ENCODE measurements at regions not wholly inside any gene's neighbourhood (a gene's known extent, or its start where the extent isn't known, plus 50 kb on each side); places are given as distances from the start of the nearest gene placed in this dataset.

DNA sequence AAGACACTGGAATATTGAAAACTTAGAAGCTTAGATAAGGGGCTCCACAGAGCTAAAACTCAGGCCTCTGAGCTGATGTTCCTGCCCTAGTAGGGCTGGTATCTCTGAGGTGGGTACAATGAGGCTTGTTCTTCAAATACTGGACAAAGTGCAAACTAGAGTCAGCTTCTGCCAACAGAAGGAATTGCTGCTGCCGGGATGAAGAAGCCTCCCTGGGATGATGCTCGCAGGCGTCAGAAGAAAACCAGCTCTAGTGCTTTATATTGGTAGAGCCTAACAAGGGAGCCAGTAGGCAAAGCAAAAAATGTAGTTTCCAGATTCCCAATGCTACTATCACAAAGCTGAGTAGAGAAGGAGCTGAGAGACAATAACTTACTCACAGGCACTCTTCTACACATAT is 118.1 kb downstream of the FOXI3 start:
- Histone ChIP-seq H3K36me3 (ENCODE audit: control insufficient read depth in 1 of 2, insufficient read depth in 2 of 2, low read length in 1 of 2) (no peaks in the 10 kb centered on the region), H3K27me3 (ENCODE audit: control insufficient read depth in 1 of 2, insufficient read depth in 2 of 2, low read length in 1 of 2) (no peaks in the 10 kb centered on the region), H3K4me3 (ENCODE audit: low read length in 2 of 2) (no peak overlapping the region), H3K9me3 (ENCODE audit: control insufficient read depth, low read length) (peaks cover 1% of the 10 kb centered on the region), H3K27ac (ENCODE audit: low read depth in 1 of 2, low read length in 2 of 2) (no peak overlapping the region), H3K4me1 (ENCODE audit: control insufficient read depth in 1 of 2, insufficient read depth in 2 of 2, low read length in 2 of 2) (no peaks in the 10 kb centered on the region)
- ATAC-seq (ENCODE audit: low FRiP score) (no peak), DNase-seq (no peak)
- WGBS, 2 donors = 68 to 73% methylated on average over 3 of the region's 3 CpGs
- intact Hi-C loops (cut with DNase I) = no loop called here

DNA sequence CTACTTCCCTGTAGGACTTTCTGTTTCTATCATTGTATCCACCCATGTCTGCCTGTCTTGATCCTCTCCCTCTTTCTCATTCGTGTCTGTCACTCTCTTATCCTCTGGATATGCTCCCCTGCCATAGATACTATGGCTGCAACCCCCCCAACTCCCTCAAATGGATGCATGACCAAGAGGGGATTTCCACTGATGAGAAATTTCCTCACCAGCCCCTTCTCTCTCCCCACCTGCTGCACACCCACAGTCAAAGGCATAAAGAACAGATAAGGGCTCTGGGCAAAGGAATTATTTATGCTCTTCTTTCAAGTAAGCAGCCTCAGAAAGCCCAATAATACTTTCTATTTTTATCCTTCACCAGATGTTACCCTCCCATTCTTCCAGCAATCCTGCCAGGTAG is 121.3 kb downstream of the FOXI3 start:
- DNase-seq = no peak

GRCh38 chr2:88329815-88330603 is 122.5 kb downstream of the FOXI3 start:
- DNase-seq = no peak
- H3K27ac ChIP-seq (ENCODE audit: low read depth in 1 of 2, low read length in 2 of 2) = no peak overlapping the region
- intact Hi-C loops (cut with DNase I) = no loop called here
- WGBS, 2 donors = 54 to 56% methylated on average over 8 of the region's 8 CpGs
- no peak for ATAC-seq (ENCODE audit: low FRiP score)
- no peaks in the 10 kb centered on the region for H3K36me3 ChIP-seq (ENCODE audit: control insufficient read depth in 1 of 2, insufficient read depth in 2 of 2, low read length in 1 of 2)
- no peak overlapping the region for H3K4me3 ChIP-seq (ENCODE audit: low read length in 2 of 2)
- H3K27me3 ChIP-seq (ENCODE audit: control insufficient read depth in 1 of 2, insufficient read depth in 2 of 2, low read length in 1 of 2) = no peaks in the 10 kb centered on the region
- no peaks in the 10 kb centered on the region for H3K4me1 ChIP-seq (ENCODE audit: control insufficient read depth in 1 of 2, insufficient read depth in 2 of 2, low read length in 2 of 2)
- H3K9me3 ChIP-seq (ENCODE audit: control insufficient read depth, low read length) = peaks cover 1% of the 10 kb centered on the region

More for the DNA sequence above, 121.3 kb downstream of the FOXI3 start:
- H3K36me3 ChIP-seq (ENCODE audit: control insufficient read depth in 1 of 2, insufficient read depth in 2 of 2, low read length in 1 of 2) = no peaks in the 10 kb centered on the region
- intact Hi-C loops (cut with DNase I) = no loop called here
- no peak overlapping the region for H3K4me3 ChIP-seq (ENCODE audit: low read length in 2 of 2)
- H3K4me1 ChIP-seq (ENCODE audit: control insufficient read depth in 1 of 2, insufficient read depth in 2 of 2, low read length in 2 of 2) = no peaks in the 10 kb centered on the region
- H3K27me3 ChIP-seq (ENCODE audit: control insufficient read depth in 1 of 2, insufficient read depth in 2 of 2, low read length in 1 of 2) = no peaks in the 10 kb centered on the region
- no peak for ATAC-seq (ENCODE audit: low FRiP score)
- no peak overlapping the region for H3K27ac ChIP-seq (ENCODE audit: low read depth in 1 of 2, low read length in 2 of 2)
- WGBS, 2 donors = 55 to 62% methylated on average over 1 of the region's 1 CpG
- peaks cover 1% of the 10 kb centered on the region for H3K9me3 ChIP-seq (ENCODE audit: control insufficient read depth, low read length)

DNA sequence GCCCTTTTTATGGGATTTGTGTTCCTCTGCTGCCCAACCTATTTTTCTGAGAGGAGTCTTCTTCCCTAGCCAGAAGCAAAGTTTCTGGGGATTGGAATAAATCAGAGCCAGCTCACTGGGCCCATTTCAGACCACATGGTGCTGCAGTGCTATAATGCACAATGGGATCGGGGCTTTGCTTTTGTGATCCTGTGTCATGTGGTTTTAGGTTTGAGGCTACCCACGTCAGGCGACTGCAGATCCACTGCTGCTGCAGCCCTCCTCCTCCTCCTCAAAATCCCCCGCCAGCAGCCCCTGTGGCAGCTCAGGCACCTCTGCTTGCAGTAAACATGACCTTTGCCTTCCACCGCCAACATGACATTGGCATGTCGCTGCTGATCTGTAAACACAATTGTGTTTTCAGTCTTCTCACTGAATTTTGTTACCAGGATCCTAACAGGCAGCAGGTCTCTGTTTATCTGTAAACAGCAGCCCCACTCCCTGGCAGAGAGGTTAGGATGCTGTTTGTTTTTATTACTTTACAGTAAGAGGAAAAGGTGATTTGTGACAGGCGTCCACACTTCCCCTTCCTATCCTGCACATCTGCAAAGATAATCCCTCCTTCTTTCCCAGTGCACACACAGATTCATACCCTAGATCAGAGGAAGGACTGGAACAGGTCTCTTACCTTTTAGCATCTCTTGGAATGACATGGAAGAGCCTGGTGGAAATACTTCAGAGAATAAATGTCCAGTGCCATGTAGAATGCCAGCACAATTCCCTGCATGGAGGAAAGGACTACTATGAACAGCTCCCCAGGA is 130.8 kb downstream of the FOXI3 start:
- 12 to 21% methylated on average over 7 of the region's 7 CpGs for WGBS, 2 donors
- DNase-seq = no peak
- Histone ChIP-seq H3K27me3 (ENCODE audit: control insufficient read depth in 1 of 2, insufficient read depth in 2 of 2, low read length in 1 of 2) (no peaks in the 10 kb centered on the region), H3K4me3 (ENCODE audit: low read length in 2 of 2) (no peak overlapping the region), H3K27ac (ENCODE audit: low read depth in 1 of 2, low read length in 2 of 2) (no peak overlapping the region), H3K4me1 (ENCODE audit: control insufficient read depth in 1 of 2, insufficient read depth in 2 of 2, low read length in 2 of 2) (no peaks in the 10 kb centered on the region), H3K9me3 (ENCODE audit: control insufficient read depth, low read length) (peaks cover 3% of the 10 kb centered on the region), H3K36me3 (ENCODE audit: control insufficient read depth in 1 of 2, insufficient read depth in 2 of 2, low read length in 1 of 2) (no peaks in the 10 kb centered on the region)
- ATAC-seq (ENCODE audit: low FRiP score) = no peak
- intact Hi-C loops (cut with DNase I) = no loop called here

- 35% methylated on average over 2 of the region's 2 CpGs for WGBS, 2 donors
- Histone ChIP-seq H3K36me3 (ENCODE audit: control insufficient read depth in 1 of 2, insufficient read depth in 2 of 2, low read length in 1 of 2) (no peaks in the 10 kb centered on the region), H3K4me1 (ENCODE audit: control insufficient read depth in 1 of 2, insufficient read depth in 2 of 2, low read length in 2 of 2) (no peaks in the 10 kb centered on the region), H3K27me3 (ENCODE audit: control insufficient read depth in 1 of 2, insufficient read depth in 2 of 2, low read length in 1 of 2) (no peaks in the 10 kb centered on the region), H3K27ac (ENCODE audit: low read depth in 1 of 2, low read length in 2 of 2) (no peak overlapping the region), H3K4me3 (ENCODE audit: low read length in 2 of 2) (no peak overlapping the region), H3K9me3 (ENCODE audit: control insufficient read depth, low read length) (peaks cover 3% of the 10 kb centered on the region)
- intact Hi-C loops (cut with DNase I) = no loop called here
- no peak for ATAC-seq (ENCODE audit: low FRiP score)
- DNase-seq = no peak
Observed at GRCh38 chr2:88320076-88320773, 132.3 kb downstream of the FOXI3 start.

GRCh38 chr2:88318956-88319330 is 133.6 kb downstream of the FOXI3 start:
- no peaks in the 10 kb centered on the region for H3K36me3 ChIP-seq (ENCODE audit: control insufficient read depth in 1 of 2, insufficient read depth in 2 of 2, low read length in 1 of 2)
- intact Hi-C loops (cut with DNase I) = no loop called here

DNA sequence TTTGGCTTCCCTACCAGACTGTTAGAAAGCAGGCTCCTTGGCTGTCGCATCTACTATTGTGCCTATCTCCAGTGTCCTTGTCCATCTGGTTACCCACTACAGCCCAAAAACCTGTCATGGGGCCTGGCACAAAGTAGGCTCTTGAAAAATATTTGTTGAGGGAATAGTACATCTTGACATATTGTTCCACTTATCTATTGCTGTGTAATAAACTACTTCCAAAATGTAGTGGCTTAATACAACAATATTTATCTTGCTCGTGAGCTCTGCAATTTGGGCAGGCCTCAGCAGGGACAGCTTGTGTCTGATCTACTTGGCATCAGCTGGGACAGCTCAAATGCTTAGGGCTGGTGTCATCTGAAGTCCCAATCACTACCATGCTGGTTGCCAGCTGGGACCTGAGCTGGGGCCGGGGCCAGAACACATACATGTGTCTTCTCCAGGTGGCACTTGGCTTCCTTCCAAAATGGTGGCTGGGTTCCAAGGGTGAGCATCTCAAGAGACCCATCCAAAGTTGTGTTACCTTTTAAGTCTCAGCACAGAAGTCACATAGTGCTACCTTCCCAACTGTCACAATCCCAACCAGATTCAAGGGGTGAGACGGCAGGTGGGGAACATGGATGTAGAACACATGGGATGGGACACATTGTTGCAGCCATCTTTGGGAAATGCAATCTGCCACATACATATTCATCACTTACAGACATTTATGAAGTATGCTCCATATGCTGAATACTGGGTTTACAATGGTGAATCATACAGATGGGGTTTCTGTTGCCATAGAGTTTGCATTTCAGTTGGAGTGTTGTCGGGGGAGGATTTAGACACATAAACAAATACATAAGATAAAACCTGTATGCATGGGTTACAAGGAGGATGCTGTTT is 134.2 kb downstream of the FOXI3 start:
- WGBS, 2 donors = 84 to 85% methylated on average over 5 of the region's 5 CpGs

More at GRCh38 chr2:88318956-88319330, 133.6 kb downstream of the FOXI3 start:
- WGBS, 2 donors = 73 to 80% methylated on average over 5 of the region's 5 CpGs
- ATAC-seq (ENCODE audit: low FRiP score) (no peak), DNase-seq (no peak)
- peaks cover 3% of the 10 kb centered on the region for H3K9me3 ChIP-seq (ENCODE audit: control insufficient read depth, low read length)
- no peaks in the 10 kb centered on the region for H3K27me3 ChIP-seq (ENCODE audit: control insufficient read depth in 1 of 2, insufficient read depth in 2 of 2, low read length in 1 of 2)
- no peak overlapping the region for H3K4me3 ChIP-seq (ENCODE audit: low read length in 2 of 2)
- no peaks in the 10 kb centered on the region for H3K4me1 ChIP-seq (ENCODE audit: control insufficient read depth in 1 of 2, insufficient read depth in 2 of 2, low read length in 2 of 2)
- H3K27ac ChIP-seq (ENCODE audit: low read depth in 1 of 2, low read length in 2 of 2) = no peak overlapping the region

DNA sequence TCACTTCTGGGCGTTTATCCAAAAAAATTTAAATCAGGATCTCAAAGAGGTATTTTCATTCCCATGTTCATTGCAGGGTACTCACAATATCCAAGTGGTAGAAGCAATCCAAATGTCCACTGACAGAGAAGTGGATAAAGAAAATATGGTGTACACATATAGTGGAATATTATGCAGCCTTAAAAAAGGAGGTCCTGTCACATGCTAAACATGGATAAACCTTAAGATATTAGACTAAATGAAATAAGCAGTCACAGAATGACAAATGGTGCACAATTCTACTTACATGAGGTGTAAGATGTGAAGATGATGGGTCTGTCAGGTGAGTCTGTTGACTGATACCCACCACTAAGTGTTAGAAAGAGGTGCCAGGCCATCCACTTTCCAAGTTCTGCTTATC is 140.6 kb downstream of the THNSL2 start:
- no peaks in the 10 kb centered on the region for H3K27me3 ChIP-seq (ENCODE audit: control insufficient read depth in 1 of 2, insufficient read depth in 2 of 2, low read length in 1 of 2)
- intact Hi-C loops (cut with DNase I) = no loop called here
- H3K36me3 ChIP-seq (ENCODE audit: control insufficient read depth in 1 of 2, insufficient read depth in 2 of 2, low read length in 1 of 2) = no peaks in the 10 kb centered on the region
- H3K4me1 ChIP-seq (ENCODE audit: control insufficient read depth in 1 of 2, insufficient read depth in 2 of 2, low read length in 2 of 2) = no peaks in the 10 kb centered on the region
- WGBS, 2 donors = 63 to 70% methylated on average over 1 of the region's 1 CpG
- H3K27ac ChIP-seq (ENCODE audit: low read depth in 1 of 2, low read length in 2 of 2) = no peak overlapping the region
- H3K9me3 ChIP-seq (ENCODE audit: control insufficient read depth, low read length) = peaks cover 3% of the 10 kb centered on the region
- no peak for ATAC-seq (ENCODE audit: low FRiP score)
- H3K4me3 ChIP-seq (ENCODE audit: low read length in 2 of 2) = no peak overlapping the region
- DNase-seq = no peak

More for the DNA sequence above, 134.2 kb downstream of the FOXI3 start:
- Histone ChIP-seq H3K9me3 (ENCODE audit: control insufficient read depth, low read length) (peaks cover 3% of the 10 kb centered on the region), H3K4me3 (ENCODE audit: low read length in 2 of 2) (no peak overlapping the region), H3K27ac (ENCODE audit: low read depth in 1 of 2, low read length in 2 of 2) (no peak overlapping the region), H3K36me3 (ENCODE audit: control insufficient read depth in 1 of 2, insufficient read depth in 2 of 2, low read length in 1 of 2) (no peaks in the 10 kb centered on the region), H3K4me1 (ENCODE audit: control insufficient read depth in 1 of 2, insufficient read depth in 2 of 2, low read length in 2 of 2) (no peaks in the 10 kb centered on the region), H3K27me3 (ENCODE audit: control insufficient read depth in 1 of 2, insufficient read depth in 2 of 2, low read length in 1 of 2) (no peaks in the 10 kb centered on the region)
- intact Hi-C loops (cut with DNase I) = no loop called here
- DNase-seq = no peak
- ATAC-seq (ENCODE audit: low FRiP score) = no peak
